Neural cell (in vitro differentiated cells): ENCODE measurements at regions not wholly inside any gene's neighbourhood (a gene's known extent, or its start where the extent isn't known, plus 50 kb on each side); places are given as distances from the start of the nearest gene placed in this dataset.

Source experiments
- H2AFZ ChIP-seq: fragments of 200-600, 300-800 bp; sonication (generic), shearing (Covaris generic); 2 replicates; pipeline ENCODE4 v1.6.0; 2014; ENCODE audit warnings: low read depth, mild to moderate bottlenecking, antibody characterized with exemption, low read length, moderate library complexity
- H3F3A ChIP-seq: fragments of 200-600 bp; shearing (Covaris generic); 2 replicates; pipeline ENCODE4 v1.6.1; 2016; ENCODE audit warnings: mild to moderate bottlenecking, moderate library complexity, mixed read lengths, antibody characterized with exemption, low read length; ENCODE audit not compliant: insufficient read depth, poor library complexity, severe bottlenecking
- H3K27ac ChIP-seq: fragments of 200-600, 300-800 bp; sonication (generic), shearing (Covaris generic); 2 replicates; pipeline ENCODE4 v1.5.1; 2014; ENCODE audit warnings: mild to moderate bottlenecking, low read length, moderate library complexity
- H3K27me3 ChIP-seq: fragments of 300-800, 200-600 bp; sonication (generic), shearing (Covaris generic); 2 replicates; pipeline ENCODE4 v1.6.0; 2014; ENCODE audit warnings: mild to moderate bottlenecking, low read depth, low read length, moderate library complexity; ENCODE audit not compliant: insufficient read depth
- H3K36me3 ChIP-seq: fragments of 300-800, 200-600 bp; sonication (generic), shearing (Covaris generic); 2 replicates; pipeline ENCODE4 v1.5.1; 2014; ENCODE audit warnings: mild to moderate bottlenecking, antibody characterized with exemption, low read length, moderate library complexity; ENCODE audit not compliant: insufficient read depth
- H3K4me2 ChIP-seq: fragments of 300-800, 200-600 bp; sonication (generic), shearing (Covaris generic); 2 replicates; pipeline ENCODE4 v1.6.0; 2014; ENCODE audit warnings: mild to moderate bottlenecking, low read length
- H3K4me3 ChIP-seq: fragments of 300-800, 200-600 bp; sonication (generic), shearing (Covaris generic); 2 replicates; pipeline ENCODE4 v1.5.1; 2014; ENCODE audit warnings: mild to moderate bottlenecking, low read length, moderate library complexity
- H3K79me2 ChIP-seq: fragments of 200-600 bp; shearing (Covaris generic); replicated peaks from 2 replicates; pipeline ENCODE4 v1.6.0; 2014; ENCODE audit warnings: mild to moderate bottlenecking, low read length, moderate library complexity; ENCODE audit not compliant: insufficient read depth
- H3K9ac ChIP-seq: fragments of 300-800, 200-600 bp; sonication (generic), shearing (Covaris generic); 2 replicates; pipeline ENCODE4 v1.6.1; 2016; ENCODE audit warnings: mild to moderate bottlenecking, low read length, mixed read lengths
- H3K9me2 ChIP-seq: fragments of 200-600 bp; shearing (Covaris generic); 2 replicates; pipeline ENCODE4 v1.6.1; 2016; ENCODE audit warnings: mild to moderate bottlenecking, low read length, mixed read lengths; ENCODE audit not compliant: insufficient read depth
- H3K9me3 ChIP-seq: fragments of 200-600, 300-800 bp; sonication (generic), shearing (Covaris generic); 2 replicates; pipeline ENCODE4 v1.6.1; 2016; ENCODE audit warnings: mild to moderate bottlenecking, mixed run types, low read length, moderate library complexity, mixed read lengths
- H4K20me1 ChIP-seq: fragments of 200-600 bp; shearing (Covaris generic); 2 replicates; pipeline ENCODE4 v1.6.1; 2016; ENCODE audit warnings: mild to moderate bottlenecking, mixed run types; ENCODE audit not compliant: insufficient read depth
- CTCF ChIP-seq: fragments of 450-650 bp; IDR thresholded peaks from 2 replicates; pipeline ENCODE4 v1.5.1; 2014; ENCODE audit warnings: antibody characterized with exemption, mild to moderate bottlenecking, moderate library complexity; ENCODE audit not compliant: poor library complexity, severe bottlenecking
- EP300 ChIP-seq: fragments of 450-650 bp; conservative IDR thresholded peaks from 2 replicates; pipeline ENCODE4 v1.6.1; 2014; ENCODE audit warnings: antibody characterized with exemption, mild to moderate bottlenecking, moderate library complexity; ENCODE audit not compliant: poor library complexity, severe bottlenecking
- EZH2 ChIP-seq: fragments of 200-600, 300-800 bp; shearing (Covaris generic), sonication (generic); IDR thresholded peaks from 2 replicates; pipeline ENCODE4 v1.6.1; 2014; ENCODE audit warnings: antibody characterized with exemption, low read length, borderline replicate concordance, mild to moderate bottlenecking; ENCODE audit not compliant: insufficient read depth, poor library complexity, severe bottlenecking
- MXI1 ChIP-seq: fragments of 450-650 bp; conservative IDR thresholded peaks from 2 replicates; pipeline ENCODE4 v1.6.1; 2014; ENCODE audit warnings: antibody characterized with exemption, mild to moderate bottlenecking; ENCODE audit not compliant: poor library complexity, severe bottlenecking
- POLR2AphosphoS5 ChIP-seq: IDR thresholded peaks from 2 replicates; pipeline ENCODE4 v1.6.1; 2012
- RAD21 ChIP-seq: fragments of 450-650 bp; conservative IDR thresholded peaks from 2 replicates; pipeline ENCODE4 v1.6.1; 2014; ENCODE audit warnings: antibody characterized with exemption, mild to moderate bottlenecking, moderate library complexity
- SMC3 ChIP-seq: fragments of 450-650 bp; conservative IDR thresholded peaks from 2 replicates; pipeline ENCODE4 v1.6.1; 2014; ENCODE audit warnings: antibody characterized with exemption, mild to moderate bottlenecking, moderate library complexity; ENCODE audit not compliant: poor library complexity
- TAF1 ChIP-seq: IDR thresholded peaks from 2 replicates; pipeline ENCODE4 v1.6.1; 2012; ENCODE audit warnings: low read depth
- TF ChIP-seq, protein P1 (sequence below): IDR thresholded peaks from 2 replicates; pipeline ENCODE4 v1.6.1; 2012; ENCODE audit warnings: borderline replicate concordance

GRCh38 chr10:84026821-84027257 lies 112.5 kb upstream of the GHITM start:
- no peak overlapping the region for H3K27ac ChIP-seq
- no peaks in the 10 kb centered on the region for H3K9me3 ChIP-seq
- H3K9ac ChIP-seq: no peak overlapping the region
- H3K9me2 ChIP-seq: no peaks in the 10 kb centered on the region
- no peaks in the 10 kb centered on the region for H3K27me3 ChIP-seq
- H3K36me3 ChIP-seq: no peaks in the 10 kb centered on the region
- TF ChIP-seq POLR2AphosphoS5 (no peak), EZH2 (no peak), EP300 (no peak), MXI1 (no peak), TAF1 (no peak), RAD21 (peak; percentile 41), CTCF (peak; percentile 44), SMC3 (no peak)
- TF ChIP-seq, protein P1, sequence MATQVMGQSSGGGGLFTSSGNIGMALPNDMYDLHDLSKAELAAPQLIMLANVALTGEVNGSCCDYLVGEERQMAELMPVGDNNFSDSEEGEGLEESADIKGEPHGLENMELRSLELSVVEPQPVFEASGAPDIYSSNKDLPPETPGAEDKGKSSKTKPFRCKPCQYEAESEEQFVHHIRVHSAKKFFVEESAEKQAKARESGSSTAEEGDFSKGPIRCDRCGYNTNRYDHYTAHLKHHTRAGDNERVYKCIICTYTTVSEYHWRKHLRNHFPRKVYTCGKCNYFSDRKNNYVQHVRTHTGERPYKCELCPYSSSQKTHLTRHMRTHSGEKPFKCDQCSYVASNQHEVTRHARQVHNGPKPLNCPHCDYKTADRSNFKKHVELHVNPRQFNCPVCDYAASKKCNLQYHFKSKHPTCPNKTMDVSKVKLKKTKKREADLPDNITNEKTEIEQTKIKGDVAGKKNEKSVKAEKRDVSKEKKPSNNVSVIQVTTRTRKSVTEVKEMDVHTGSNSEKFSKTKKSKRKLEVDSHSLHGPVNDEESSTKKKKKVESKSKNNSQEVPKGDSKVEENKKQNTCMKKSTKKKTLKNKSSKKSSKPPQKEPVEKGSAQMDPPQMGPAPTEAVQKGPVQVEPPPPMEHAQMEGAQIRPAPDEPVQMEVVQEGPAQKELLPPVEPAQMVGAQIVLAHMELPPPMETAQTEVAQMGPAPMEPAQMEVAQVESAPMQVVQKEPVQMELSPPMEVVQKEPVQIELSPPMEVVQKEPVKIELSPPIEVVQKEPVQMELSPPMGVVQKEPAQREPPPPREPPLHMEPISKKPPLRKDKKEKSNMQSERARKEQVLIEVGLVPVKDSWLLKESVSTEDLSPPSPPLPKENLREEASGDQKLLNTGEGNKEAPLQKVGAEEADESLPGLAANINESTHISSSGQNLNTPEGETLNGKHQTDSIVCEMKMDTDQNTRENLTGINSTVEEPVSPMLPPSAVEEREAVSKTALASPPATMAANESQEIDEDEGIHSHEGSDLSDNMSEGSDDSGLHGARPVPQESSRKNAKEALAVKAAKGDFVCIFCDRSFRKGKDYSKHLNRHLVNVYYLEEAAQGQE: no peak
- no peaks in the 10 kb centered on the region for H4K20me1 ChIP-seq
- no peak overlapping the region for H2AFZ ChIP-seq
- no peaks in the 10 kb centered on the region for H3K79me2 ChIP-seq
- no peaks in the 10 kb centered on the region for H3F3A ChIP-seq
- H3K4me3 ChIP-seq: no peak overlapping the region
- H3K4me2 ChIP-seq: no peak overlapping the region

- no peaks in the 10 kb centered on the region for H3K27me3 ChIP-seq
- TF ChIP-seq TAF1 (no peak), EZH2 (no peak), MXI1 (no peak), RAD21 (no peak)
These were observed 109.5 kb upstream of the GHITM start for GRCh38 chr10:84029840-84030239.

GRCh38 chr10:84038035-84038434 lies 101.3 kb upstream of the GHITM start:
- Histone ChIP-seq H3K27me3 (no peaks in the 10 kb centered on the region), H4K20me1 (no peaks in the 10 kb centered on the region), H3K27ac (no peak overlapping the region), H3K36me3 (no peaks in the 10 kb centered on the region), H3K9me3 (no peaks in the 10 kb centered on the region), H2AFZ (no peak overlapping the region), H3K4me2 (no peak overlapping the region), H3F3A (no peaks in the 10 kb centered on the region), H3K9ac (no peak overlapping the region), H3K4me3 (no peak overlapping the region), H3K9me2 (no peaks in the 10 kb centered on the region), H3K79me2 (no peaks in the 10 kb centered on the region)
- TF ChIP-seq CTCF: no peak
- TF ChIP-seq EZH2: no peak
- no peak for TF ChIP-seq MXI1
- TF ChIP-seq, protein P1: no peak
- TF ChIP-seq POLR2AphosphoS5: no peak

More at GRCh38 chr10:84029840-84030239, 109.5 kb upstream of the GHITM start:
- Histone ChIP-seq H3K9me3 (no peaks in the 10 kb centered on the region), H3K79me2 (no peaks in the 10 kb centered on the region), H3F3A (no peaks in the 10 kb centered on the region), H2AFZ (no peak overlapping the region), H3K27ac (no peak overlapping the region), H3K36me3 (no peaks in the 10 kb centered on the region), H3K4me2 (no peak overlapping the region), H3K4me3 (no peak overlapping the region), H4K20me1 (no peaks in the 10 kb centered on the region), H3K9ac (no peak overlapping the region), H3K9me2 (no peaks in the 10 kb centered on the region)
